GM23338 (cell line): ENCODE measurements at regions not wholly inside any gene's neighbourhood (a gene's known extent, or its start where the extent isn't known, plus 50 kb on each side); places are given as distances from the start of the nearest gene placed in this dataset.
"Not testable (repeated sequence)": the region's sequence is repeated elsewhere in the genome, so short reads cannot be mapped to it uniquely, and the experiment has no call there.

Experiments
- ATAC-seq: fragments of 200-7000 bp; cut with Tn5 transposase; 3 replicates; pipeline ENCODE4 v1.9.1; 2020
- DNase-seq: peaks from one replicate; pipeline ENCODE4 v3.0.0-alpha.2; 2015; ENCODE audit warnings: low spot score
- H2AFZ ChIP-seq: fragments of 200-600 bp; sonication (generic); 2 replicates; pipeline ENCODE4 v1.8.0; 2016; ENCODE audit warnings: antibody characterized with exemption, mild to moderate bottlenecking, moderate library complexity
- H3F3A ChIP-seq: fragments of 200-600 bp; sonication (generic); replicated peaks from 2 replicates; pipeline ENCODE4 v1.8.0; 2017; ENCODE audit warnings: antibody characterized with exemption, mixed run types, low read depth
- H3K27ac ChIP-seq: fragments of 200-600 bp; sonication (generic); 2 replicates; pipeline ENCODE4 v1.6.1; 2016; ENCODE audit warnings: low read depth
- H3K27me3 ChIP-seq: fragments of 200-600 bp; sonication (generic); 2 replicates; pipeline ENCODE4 v1.8.0; 2016; ENCODE audit warnings: mild to moderate bottlenecking, mixed run types, moderate library complexity; ENCODE audit not compliant: insufficient read depth
- H3K36me3 ChIP-seq: fragments of 200-600 bp; sonication (generic); 2 replicates; pipeline ENCODE4 v1.8.0; 2016; ENCODE audit warnings: mild to moderate bottlenecking; ENCODE audit not compliant: insufficient read depth
- H3K4me1 ChIP-seq: fragments of 200-600 bp; sonication (generic); 2 replicates; pipeline ENCODE4 v1.8.0; 2016; ENCODE audit warnings: mild to moderate bottlenecking, moderate library complexity; ENCODE audit not compliant: insufficient read depth
- H3K4me2 ChIP-seq: fragments of 200-600 bp; sonication (generic); 2 replicates; pipeline ENCODE4 v1.7.1; 2017; ENCODE audit warnings: mixed run types
- H3K4me3 ChIP-seq: fragments of 200-600 bp; sonication (generic); 2 replicates; pipeline ENCODE4 v1.6.1; 2016; ENCODE audit warnings: mixed run types
- H3K79me2 ChIP-seq: fragments of 200-600 bp; sonication (generic); replicated peaks from 2 replicates; pipeline ENCODE4 v1.8.0; 2017; ENCODE audit warnings: mild to moderate bottlenecking; ENCODE audit not compliant: insufficient read depth
- H3K9me2 ChIP-seq: fragments of 200-600 bp; sonication (generic); 2 replicates; pipeline ENCODE4 v1.8.0; 2017; ENCODE audit not compliant: insufficient read depth
- H4K20me1 ChIP-seq: fragments of 200-600 bp; sonication (generic); replicated peaks from 2 replicates; pipeline ENCODE4 v1.8.0; 2017; ENCODE audit warnings: mild to moderate bottlenecking; ENCODE audit not compliant: insufficient read depth
- H3K27ac Mint-ChIP-seq: 2 replicates; pipeline ENCODE4 v1.8.0; 2020; ENCODE audit warnings: inconsistent platforms, mild to moderate bottlenecking, moderate library complexity, mixed read lengths
- H3K27me3 Mint-ChIP-seq: 3 replicates; pipeline ENCODE4 v1.8.0; 2022; ENCODE audit warnings: low read depth, mild to moderate bottlenecking, moderate library complexity, mixed read lengths, inconsistent platforms; ENCODE audit not compliant: insufficient read depth, poor library complexity
- H3K36me3 Mint-ChIP-seq: 3 replicates; pipeline ENCODE4 v1.8.0; 2021; ENCODE audit warnings: low read depth, mild to moderate bottlenecking, inconsistent platforms, moderate library complexity, mixed read lengths
- H3K4me1 Mint-ChIP-seq: 3 replicates; pipeline ENCODE4 v1.8.0; 2020; ENCODE audit warnings: mild to moderate bottlenecking, inconsistent platforms, mixed read lengths
- H3K4me3 Mint-ChIP-seq: 3 replicates; pipeline ENCODE4 v1.8.0; 2021; ENCODE audit warnings: moderate library complexity, mild to moderate bottlenecking, inconsistent platforms, mixed read lengths
- H3K9me3 Mint-ChIP-seq: 3 replicates; pipeline ENCODE4 v1.8.0; 2020; ENCODE audit warnings: moderate library complexity, mild to moderate bottlenecking, inconsistent platforms, mixed read lengths

- H3K36me3 ChIP-seq, H4K20me1 ChIP-seq, H3F3A ChIP-seq, DNase-seq, H3K27ac ChIP-seq, H3K36me3 Mint-ChIP-seq, H3K9me2 ChIP-seq, H3K4me1 ChIP-seq, H3K27ac Mint-ChIP-seq, H3K79me2 ChIP-seq, H3K27me3 ChIP-seq, H3K4me3 ChIP-seq, H3K9me3 Mint-ChIP-seq, H3K4me1 Mint-ChIP-seq, H3K4me2 ChIP-seq, H2AFZ ChIP-seq, H3K4me3 Mint-ChIP-seq, H3K27me3 Mint-ChIP-seq: not testable (repeated sequence)
- ATAC-seq: peak; percentile 82
Measured at GRCh38 chr2:87603418-87604278, 144.2 kb upstream of the PLGLB2 start.

GRCh38 chr2:87604279-87604818 is 143.5 kb upstream of the PLGLB2 start:
- not testable (repeated sequence) for H3K79me2 ChIP-seq, H3K4me3 Mint-ChIP-seq, H3K27ac ChIP-seq, H3K27me3 ChIP-seq, H3K27me3 Mint-ChIP-seq, H3K9me2 ChIP-seq, DNase-seq, H2AFZ ChIP-seq, H3K36me3 Mint-ChIP-seq, H4K20me1 ChIP-seq, H3K4me2 ChIP-seq, H3K4me1 ChIP-seq, H3K36me3 ChIP-seq, H3K4me1 Mint-ChIP-seq, H3F3A ChIP-seq, ATAC-seq, H3K9me3 Mint-ChIP-seq, H3K27ac Mint-ChIP-seq, H3K4me3 ChIP-seq

- not testable (repeated sequence) for H2AFZ ChIP-seq, H3K4me3 Mint-ChIP-seq, ATAC-seq, H3K27ac ChIP-seq, H3F3A ChIP-seq, H3K9me3 Mint-ChIP-seq, H3K27me3 ChIP-seq, H3K36me3 Mint-ChIP-seq, DNase-seq, H3K4me2 ChIP-seq, H3K9me2 ChIP-seq, H3K27ac Mint-ChIP-seq, H3K4me3 ChIP-seq, H3K79me2 ChIP-seq, H3K27me3 Mint-ChIP-seq, H3K4me1 ChIP-seq, H4K20me1 ChIP-seq, H3K4me1 Mint-ChIP-seq, H3K36me3 ChIP-seq
Measured at GRCh38 chr2:87604980-87605379, 142.9 kb upstream of the PLGLB2 start.

GRCh38 chr2:87608377-87609166 is 139.3 kb upstream of the PLGLB2 start:
- not testable (repeated sequence) for H3K27ac Mint-ChIP-seq, H3K36me3 ChIP-seq, H4K20me1 ChIP-seq, H3K79me2 ChIP-seq, H3K27me3 Mint-ChIP-seq, H3K4me2 ChIP-seq, ATAC-seq, H3K9me2 ChIP-seq, H3K4me1 Mint-ChIP-seq, DNase-seq, H3K9me3 Mint-ChIP-seq, H3K27ac ChIP-seq, H3K4me3 ChIP-seq, H3F3A ChIP-seq, H3K4me1 ChIP-seq, H3K27me3 ChIP-seq, H3K36me3 Mint-ChIP-seq, H3K4me3 Mint-ChIP-seq, H2AFZ ChIP-seq

- not testable (repeated sequence) for H3K36me3 Mint-ChIP-seq, H3K27ac Mint-ChIP-seq, H3K9me3 Mint-ChIP-seq
Measured at GRCh38 chr2:87610974-87611373, 136.9 kb upstream of the PLGLB2 start.

GRCh38 chr2:87611416-87611815 is 136.5 kb upstream of the PLGLB2 start:
- not testable (repeated sequence) for H3K4me2 ChIP-seq, H3K4me3 Mint-ChIP-seq, H3K4me1 Mint-ChIP-seq, H3K27ac ChIP-seq, DNase-seq, H3K4me1 ChIP-seq, H3K36me3 Mint-ChIP-seq, H4K20me1 ChIP-seq, H3K27ac Mint-ChIP-seq, H3F3A ChIP-seq, H3K9me3 Mint-ChIP-seq, H3K79me2 ChIP-seq, H3K27me3 ChIP-seq, ATAC-seq, H3K27me3 Mint-ChIP-seq, H3K36me3 ChIP-seq, H3K4me3 ChIP-seq, H3K9me2 ChIP-seq, H2AFZ ChIP-seq

More at GRCh38 chr2:87610974-87611373, 136.9 kb upstream of the PLGLB2 start:
- not testable (repeated sequence) for H3K4me1 ChIP-seq, H3K4me1 Mint-ChIP-seq, H2AFZ ChIP-seq, H3K36me3 ChIP-seq, H3K4me3 Mint-ChIP-seq, H3K27me3 Mint-ChIP-seq, ATAC-seq, H3K79me2 ChIP-seq, H3F3A ChIP-seq, H3K27me3 ChIP-seq, H4K20me1 ChIP-seq, DNase-seq, H3K9me2 ChIP-seq, H3K4me3 ChIP-seq, H3K4me2 ChIP-seq, H3K27ac ChIP-seq
